Vagina (tissue), 2 donors: ENCODE measurements at regions not wholly inside any gene's neighbourhood (a gene's known extent, or its start where the extent isn't known, plus 50 kb on each side); places are given as distances from the start of the nearest gene placed in this dataset.

Source experiments
- CTCF ChIP-seq, 3 experiments: fragments of 450-650 bp in 2 of 3; fragments of 200-600 bp in 1 of 3; sonication (generic) in 1 of 3; IDR thresholded peaks; one replicate each; pipeline ENCODE4 v1.5.1; 2017 to 2019; ENCODE audit warnings: antibody characterized with exemption in 3 of 3, mild to moderate bottlenecking in 2 of 3, moderate library complexity in 2 of 3
- POLR2A ChIP-seq, 2 donors: fragments of 450-650 bp; IDR thresholded peaks; one replicate each; pipeline ENCODE4 v1.6.1; 2017; ENCODE audit warnings: antibody characterized with exemption in 2 of 2, mild to moderate bottlenecking in 2 of 2, moderate library complexity in 2 of 2

GRCh38 chr21:36640721-36641244 is 58.1 kb upstream of the SIM2 start:
- no peak for TF ChIP-seq CTCF (IDR thresholded peaks at IDR 0.05)
- no peak for TF ChIP-seq POLR2A (IDR thresholded peaks at IDR 0.05)
